H1 (cell line): ENCODE measurements at regions not wholly inside any gene's neighbourhood (a gene's known extent, or its start where the extent isn't known, plus 50 kb on each side); places are given as distances from the start of the nearest gene placed in this dataset.

Experiments
- CTBP2 ChIP-seq: IDR thresholded peaks from 2 replicates; pipeline ENCODE4 v1.7.0; 2011; ENCODE audit warnings: borderline replicate concordance, mild to moderate bottlenecking, moderate library complexity, mixed read lengths, low read length; ENCODE audit not compliant: insufficient read depth, insufficient read length
- KDM4A ChIP-seq: IDR thresholded peaks from one replicate; pipeline ENCODE4 v1.7.1; 2012; ENCODE audit warnings: low read depth, mild to moderate bottlenecking, moderate library complexity, low read length, inconsistent platforms; ENCODE audit not compliant: severe bottlenecking
- MAX ChIP-seq: IDR thresholded peaks from 2 replicates; pipeline ENCODE4 v1.6.1; 2012; ENCODE audit warnings: inconsistent platforms

- TF ChIP-seq CTBP2 (no peak), KDM4A (no peak), MAX (no peak)
- TF ChIP-seq, all 59 proteins: peak for 0
Observed at GRCh38 chr1:217261636-217262035, 369.3 kb downstream of the GPATCH2 start (continued).
